Panc1 (cell line): ENCODE measurements at regions not wholly inside any gene's neighbourhood (a gene's known extent, or its start where the extent isn't known, plus 50 kb on each side); places are given as distances from the start of the nearest gene placed in this dataset.

Experiments used
- ATAC-seq: fragments of 200-7000 bp; cut with Tn5 transposase; 2 replicates; pipeline ENCODE4 v1.9.1; 2020; ENCODE audit warnings: mild to moderate bottlenecking, moderate library complexity
- BruUV-seq: library from RNA; stranded (reverse); fragments of 400-500 nt; replicated peaks from 2 replicates; lab custom pipeline; 2021; lab: Mats Ljungman, UMichigan
- CTCF ChIA-PET: fragments of 300-600 bp; sonication (Branson Sonifier 250); formaldehyde crosslinking; loops from one replicate; lab custom pipeline; 2022; ENCODE audit warnings: antibody characterized with exemption; lab: Charles Lee
- POLR2A ChIA-PET: fragments of 300-600 bp; sonication (Branson Sonifier 250); formaldehyde crosslinking; loops from one replicate; lab custom pipeline; 2022; ENCODE audit warnings: antibody characterized with exemption; lab: Charles Lee
- DNase-seq: peaks from one replicate; pipeline ENCODE4 v3.0.0-alpha.2; 2010; ENCODE audit warnings: low read depth, low spot score
- H3K27ac ChIP-seq: 2 replicates; pipeline ENCODE4 v1.5.1; 2011; ENCODE audit warnings: mild to moderate bottlenecking, low read length, inconsistent platforms
- H3K27me3 ChIP-seq: fragments of 200-500 bp; sonication (Bioruptor generic); 2 replicates; pipeline ENCODE4 v1.6.0; 2014; ENCODE audit warnings: low read length, inconsistent platforms; ENCODE audit not compliant: control insufficient read depth, insufficient read depth
- H3K36me3 ChIP-seq: fragments of 200-500 bp; sonication (Bioruptor generic); 2 replicates; pipeline ENCODE4 v1.5.1; 2014; ENCODE audit warnings: inconsistent platforms, mild to moderate bottlenecking, low read length, moderate library complexity; ENCODE audit not compliant: control insufficient read depth, insufficient read depth
- H3K4me1 ChIP-seq: 2 replicates; pipeline ENCODE4 v1.5.1; 2011; ENCODE audit warnings: inconsistent platforms, mild to moderate bottlenecking, low read length, moderate library complexity; ENCODE audit not compliant: control insufficient read depth, insufficient read depth
- H3K4me3 ChIP-seq, 2 experiments: 2 replicates each; pipeline ENCODE4 v1.5.1; 2011 to 2012; ENCODE audit warnings: low read depth in 2 of 2, low read length in 2 of 2, mild to moderate bottlenecking in 2 of 2, inconsistent platforms in 1 of 2, moderate library complexity in 1 of 2
- H3K9me3 ChIP-seq: fragments of 200-500 bp; sonication (Bioruptor generic); 2 replicates; pipeline ENCODE4 v1.5.1; 2014; ENCODE audit warnings: low read depth, mild to moderate bottlenecking, inconsistent platforms, low read length, moderate library complexity; ENCODE audit not compliant: control insufficient read depth, insufficient read depth
- POLR2AphosphoS5 ChIP-seq: IDR thresholded peaks from 2 replicates; pipeline ENCODE4 v1.6.1; 2012; ENCODE audit warnings: mild to moderate bottlenecking, low read depth, low read length, moderate library complexity
- REST ChIP-seq, 2 experiments: IDR thresholded peaks; 2 replicates each; pipeline ENCODE4 v1.6.1; 2011 to 2012; ENCODE audit warnings: low read depth in 2 of 2, control low read depth in 1 of 2, low read length in 1 of 2, mild to moderate bottlenecking in 1 of 2, moderate library complexity in 1 of 2; ENCODE audit not compliant: insufficient read depth in 1 of 2
- SIN3A ChIP-seq: IDR thresholded peaks from 2 replicates; pipeline ENCODE4 v1.6.1; 2012; ENCODE audit warnings: low read depth, mild to moderate bottlenecking, low read length, moderate library complexity, borderline replicate concordance; ENCODE audit not compliant: insufficient read depth
- TCF7L2 ChIP-seq: IDR thresholded peaks from 2 replicates; pipeline ENCODE4 v1.6.1; 2011; ENCODE audit warnings: mild to moderate bottlenecking, low read depth, low read length, inconsistent platforms
- in situ Hi-C: cut with HindIII; loops from 2 replicates; pipeline ENCODE4 v1.10.0; 2016; ENCODE audit warnings: low sequenced_read_pairs, low pct_unique_long_range_greater_than_20kb
- intact Hi-C: fragments of 100-400 bp; cut with micrococcal nuclease; formaldehyde crosslinking; loops from one replicate; pipeline ENCODE4 v1.10.0; 2022; ENCODE audit not compliant: unreplicated experiment
- TF ChIP-seq, protein P1 (sequence below): fragments of 450-650 bp; IDR thresholded peaks from 2 replicates; pipeline ENCODE4 v1.5.1; 2017; ENCODE audit warnings: mild to moderate bottlenecking

GRCh38 chr1:198088360-198089071, 68.3 kb upstream of the NEK7 start:
- intact Hi-C loops, result loop anchor here (5.0 to 10.0 kb wide), 2 partner anchors 379 to 596 kb away; no protein-coding TSS in a partner anchor
- no peak overlapping the region for H3K4me3 ChIP-seq
- TF ChIP-seq, protein P1, sequence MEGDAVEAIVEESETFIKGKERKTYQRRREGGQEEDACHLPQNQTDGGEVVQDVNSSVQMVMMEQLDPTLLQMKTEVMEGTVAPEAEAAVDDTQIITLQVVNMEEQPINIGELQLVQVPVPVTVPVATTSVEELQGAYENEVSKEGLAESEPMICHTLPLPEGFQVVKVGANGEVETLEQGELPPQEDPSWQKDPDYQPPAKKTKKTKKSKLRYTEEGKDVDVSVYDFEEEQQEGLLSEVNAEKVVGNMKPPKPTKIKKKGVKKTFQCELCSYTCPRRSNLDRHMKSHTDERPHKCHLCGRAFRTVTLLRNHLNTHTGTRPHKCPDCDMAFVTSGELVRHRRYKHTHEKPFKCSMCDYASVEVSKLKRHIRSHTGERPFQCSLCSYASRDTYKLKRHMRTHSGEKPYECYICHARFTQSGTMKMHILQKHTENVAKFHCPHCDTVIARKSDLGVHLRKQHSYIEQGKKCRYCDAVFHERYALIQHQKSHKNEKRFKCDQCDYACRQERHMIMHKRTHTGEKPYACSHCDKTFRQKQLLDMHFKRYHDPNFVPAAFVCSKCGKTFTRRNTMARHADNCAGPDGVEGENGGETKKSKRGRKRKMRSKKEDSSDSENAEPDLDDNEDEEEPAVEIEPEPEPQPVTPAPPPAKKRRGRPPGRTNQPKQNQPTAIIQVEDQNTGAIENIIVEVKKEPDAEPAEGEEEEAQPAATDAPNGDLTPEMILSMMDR, result peak; percentile 76
- no peak for TF ChIP-seq POLR2AphosphoS5
- H3K9me3 ChIP-seq, result no peaks in the 10 kb centered on the region
- DNase-seq, result peak; percentile 27
- in situ Hi-C loops, result no loop called here
- no TSS peak for BruUV-seq
- H3K36me3 ChIP-seq, result no peaks in the 10 kb centered on the region
- no peaks in the 10 kb centered on the region for H3K4me1 ChIP-seq
- ChIA-PET CTCF (interaction anchor here (0.7 kb wide), 1 partner anchor 562 kb away, joined by 6 read pairs; no protein-coding TSS in a partner anchor), POLR2A (no interaction called here)
- no peak overlapping the region for H3K27ac ChIP-seq
- ATAC-seq, result peak; percentile 53
- H3K27me3 ChIP-seq, result no peaks in the 10 kb centered on the region

- H3K36me3 ChIP-seq, result no peaks in the 10 kb centered on the region
- no peak overlapping the region for H3K27ac ChIP-seq
- BruUV-seq, result no TSS peak
- no peaks in the 10 kb centered on the region for H3K4me1 ChIP-seq
- ATAC-seq, result no peak
- H3K9me3 ChIP-seq, result no peaks in the 10 kb centered on the region
- CTCF ChIA-PET, result no interaction called here
- intact Hi-C loops (no loop called here), in situ Hi-C loops (no loop called here)
- no peak for DNase-seq
- H3K27me3 ChIP-seq, result no peaks in the 10 kb centered on the region
- POLR2A ChIA-PET, result no interaction called here
- H3K4me3 ChIP-seq, result no peak overlapping the region
- TF ChIP-seq POLR2AphosphoS5, result no peak
- no peak for TF ChIP-seq REST (IDR thresholded peaks at IDR 0.05; ENCODE audit: insufficient read depth in 1 of 2, low read depth in 2 of 2, low read length in 1 of 2)
- TF ChIP-seq, protein P1, result no peak
- no peak for TF ChIP-seq TCF7L2
- TF ChIP-seq SIN3A, result no peak
Observed at GRCh38 chr1:198096390-198096789, 60.4 kb upstream of the NEK7 start.
